PC-3 (cell line): ENCODE measurements at regions not wholly inside any gene's neighbourhood (a gene's known extent, or its start where the extent isn't known, plus 50 kb on each side); places are given as distances from the start of the nearest gene placed in this dataset.

Experiments used
- ATAC-seq: fragments of 200-7000 bp; cut with Tn5 transposase; 2 replicates; pipeline ENCODE4 v1.9.1; 2020; ENCODE audit warnings: mild to moderate bottlenecking, moderate library complexity
- BruUV-seq: library from RNA; stranded (reverse); fragments of 400-500 nt; replicated peaks from 2 replicates; lab custom pipeline; 2021; lab: Mats Ljungman, UMichigan
- CTCF ChIA-PET: fragments of 300-600 bp; sonication (Branson Sonifier 250); formaldehyde crosslinking; loops from one replicate; lab custom pipeline; 2022; ENCODE audit warnings: antibody characterized with exemption; lab: Charles Lee
- POLR2A ChIA-PET: fragments of 300-600 bp; sonication (Branson Sonifier 250); formaldehyde crosslinking; loops from one replicate; lab custom pipeline; 2022; ENCODE audit warnings: antibody characterized with exemption; ENCODE audit not compliant: unreplicated experiment; lab: Charles Lee
- DNase-seq: peaks from one replicate; pipeline ENCODE4 v3.0.0-alpha.2; 2015
- H2AFZ ChIP-seq: fragments of 300-600 bp; sonication (generic); 2 replicates; pipeline ENCODE4 v1.6.0; 2016; ENCODE audit warnings: antibody characterized with exemption, low read length
- H3F3A ChIP-seq: fragments of 300-600 bp; sonication (generic); one replicate; pipeline ENCODE4 v1.6.0; 2017; ENCODE audit warnings: antibody characterized with exemption, low read length, control low read depth, mild to moderate bottlenecking; ENCODE audit not compliant: unreplicated experiment
- H3K27ac ChIP-seq: fragments of 300-600 bp; sonication (generic); 2 replicates; pipeline ENCODE4 v1.5.1; 2016; ENCODE audit warnings: mild to moderate bottlenecking, low read length
- H3K27me3 ChIP-seq: fragments of 300-600 bp; sonication (generic); 2 replicates; pipeline ENCODE4 v1.6.1; 2016; ENCODE audit warnings: low read length, mixed read lengths
- H3K36me3 ChIP-seq: fragments of 300-600 bp; sonication (generic); 2 replicates; pipeline ENCODE4 v1.6.1; 2016; ENCODE audit warnings: low read depth, mixed run types, low read length, mixed read lengths
- H3K4me1 ChIP-seq: fragments of 300-600 bp; sonication (generic); 2 replicates; pipeline ENCODE4 v1.5.1; 2016; ENCODE audit warnings: low read length; ENCODE audit not compliant: insufficient read depth
- H3K4me2 ChIP-seq: fragments of 300-600 bp; sonication (generic); 2 replicates; pipeline ENCODE4 v1.6.0; 2016; ENCODE audit warnings: low read length
- H3K4me3 ChIP-seq: fragments of 300-600 bp; sonication (generic); 2 replicates; pipeline ENCODE4 v1.5.1; 2016; ENCODE audit warnings: mild to moderate bottlenecking, low read length, mixed read lengths
- H3K79me2 ChIP-seq: fragments of 300-600 bp; sonication (generic); 2 replicates; pipeline ENCODE4 v1.6.1; 2017; ENCODE audit warnings: low read length, mixed read lengths
- H3K9ac ChIP-seq: fragments of 300-600 bp; sonication (generic); 2 replicates; pipeline ENCODE4 v1.6.0; 2016; ENCODE audit warnings: mild to moderate bottlenecking, low read length
- H3K9me2 ChIP-seq: fragments of 300-600 bp; sonication (generic); replicated peaks from 2 replicates; pipeline ENCODE4 v1.6.1; 2016; ENCODE audit warnings: mixed run types, low read length, mixed read lengths
- H3K9me3 ChIP-seq: fragments of 300-600 bp; sonication (generic); 2 replicates; pipeline ENCODE4 v1.6.1; 2016; ENCODE audit warnings: low read length, mixed read lengths
- H4K20me1 ChIP-seq: fragments of 300-600 bp; sonication (generic); 2 replicates; pipeline ENCODE4 v1.6.1; 2016; ENCODE audit warnings: low read length, mixed read lengths
- CTCF ChIP-seq: fragments of 300-600 bp; sonication (generic); conservative IDR thresholded peaks from 2 replicates; pipeline ENCODE4 v1.5.1; 2017; ENCODE audit warnings: antibody characterized with exemption, low read depth, mild to moderate bottlenecking, low read length
- EZH2 ChIP-seq: fragments of 300-600 bp; sonication (generic); IDR thresholded peaks from one replicate; pipeline ENCODE4 v1.6.1; 2017; ENCODE audit warnings: antibody characterized with exemption, mild to moderate bottlenecking, low read length; ENCODE audit not compliant: unreplicated experiment
- EZH2phosphoT487 ChIP-seq: fragments of 300-600 bp; sonication (generic); IDR thresholded peaks from 2 replicates; pipeline ENCODE4 v1.6.1; 2018; ENCODE audit warnings: mild to moderate bottlenecking, antibody characterized with exemption, low read length, borderline replicate concordance
- intact Hi-C: fragments of 100-400 bp; cut with micrococcal nuclease; formaldehyde crosslinking; loops from 2 replicates; pipeline ENCODE4 v1.9.0; 2023

DNA sequence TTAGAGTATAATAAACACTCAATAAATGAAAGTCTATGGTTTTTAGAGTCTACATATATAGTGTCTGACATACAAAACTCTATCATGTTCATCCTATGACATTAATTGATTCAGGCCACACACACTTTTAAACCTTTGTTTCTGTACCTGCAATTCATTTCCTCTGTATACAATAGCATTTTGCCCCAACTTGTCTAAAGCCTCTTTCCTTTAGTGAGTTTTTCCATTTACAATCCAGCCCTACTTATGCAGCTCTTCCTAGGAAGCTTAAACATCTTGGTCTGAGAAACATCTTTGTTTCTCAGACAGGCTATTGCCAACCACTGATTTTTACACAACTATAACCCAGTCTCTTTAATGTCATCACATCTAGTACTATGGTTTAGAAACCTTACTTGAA, 214.7 kb upstream of the SLC16A7 start:
- no peaks in the 10 kb centered on the region for H3K4me1 ChIP-seq
- ChIA-PET POLR2A (no interaction called here), CTCF (no interaction called here)
- H3K4me2 ChIP-seq = no peak overlapping the region
- no peaks in the 10 kb centered on the region for H3F3A ChIP-seq
- H3K27ac ChIP-seq = no peak overlapping the region
- H3K79me2 ChIP-seq = no peaks in the 10 kb centered on the region
- no peaks in the 10 kb centered on the region for H3K36me3 ChIP-seq
- no peak for DNase-seq
- intact Hi-C loops = no loop called here
- H3K9me2 ChIP-seq = no peaks in the 10 kb centered on the region
- no peak for ATAC-seq
- TF ChIP-seq CTCF (no peak), EZH2phosphoT487 (no peak), EZH2 (no peak)
- H4K20me1 ChIP-seq = no peaks in the 10 kb centered on the region
- no TSS peak for BruUV-seq
- no peak overlapping the region for H3K4me3 ChIP-seq
- no peaks in the 10 kb centered on the region for H3K9me3 ChIP-seq
- no peak overlapping the region for H2AFZ ChIP-seq
- H3K27me3 ChIP-seq = no peaks in the 10 kb centered on the region
- H3K9ac ChIP-seq = no peak overlapping the region

GRCh38 chr12:59375633-59376032, 220.2 kb upstream of the SLC16A7 start:
- Histone ChIP-seq H3K79me2 (no peaks in the 10 kb centered on the region), H2AFZ (no peak overlapping the region), H4K20me1 (no peaks in the 10 kb centered on the region), H3K36me3 (no peaks in the 10 kb centered on the region), H3K9ac (no peak overlapping the region), H3K4me3 (no peak overlapping the region), H3K9me3 (no peaks in the 10 kb centered on the region), H3K4me2 (no peak overlapping the region), H3F3A (no peaks in the 10 kb centered on the region), H3K27ac (no peak overlapping the region), H3K27me3 (no peaks in the 10 kb centered on the region), H3K9me2 (no peaks in the 10 kb centered on the region), H3K4me1 (peaks cover 5% of the 10 kb centered on the region; the same call in 1 of the 2 replicates)
- intact Hi-C loops = no loop called here
- CTCF ChIA-PET = no interaction called here
- POLR2A ChIA-PET = no interaction called here
- no TSS peak for BruUV-seq
- DNase-seq (no peak), ATAC-seq (no peak)
- TF ChIP-seq EZH2 (no peak), CTCF (no peak), EZH2phosphoT487 (no peak)

GRCh38 chr12:59374783-59375182, 221.0 kb upstream of the SLC16A7 start:
- H3K9me2 ChIP-seq = no peaks in the 10 kb centered on the region
- no peak overlapping the region for H3K27ac ChIP-seq
- ATAC-seq = no peak
- H3K27me3 ChIP-seq = no peaks in the 10 kb centered on the region
- BruUV-seq = no TSS peak
- TF ChIP-seq EZH2 = no peak
- no peak for TF ChIP-seq CTCF
- no peak for TF ChIP-seq EZH2phosphoT487
- intact Hi-C loops = no loop called here
- H3K36me3 ChIP-seq = no peaks in the 10 kb centered on the region
- H2AFZ ChIP-seq = no peak overlapping the region
- H3K4me1 ChIP-seq = peaks cover 7% of the 10 kb centered on the region; the same call in 1 of the 2 replicates
- H3K9ac ChIP-seq = no peak overlapping the region
- no peak overlapping the region for H3K4me2 ChIP-seq
- DNase-seq = no peak
- POLR2A ChIA-PET = no interaction called here
- H4K20me1 ChIP-seq = no peaks in the 10 kb centered on the region
- no peaks in the 10 kb centered on the region for H3K79me2 ChIP-seq
- no peaks in the 10 kb centered on the region for H3K9me3 ChIP-seq
- CTCF ChIA-PET = no interaction called here
- H3K4me3 ChIP-seq = no peak overlapping the region
- H3F3A ChIP-seq = no peaks in the 10 kb centered on the region
